Central memory CD4-positive, alpha-beta T cell (primary cell): ENCODE measurements at regions not wholly inside any gene's neighbourhood (a gene's known extent, or its start where the extent isn't known, plus 50 kb on each side); places are given as distances from the start of the nearest gene placed in this dataset.

ENCODE experiments used
- DNase-seq: peaks from one replicate; pipeline ENCODE4 v3.0.0; 2022

DNA sequence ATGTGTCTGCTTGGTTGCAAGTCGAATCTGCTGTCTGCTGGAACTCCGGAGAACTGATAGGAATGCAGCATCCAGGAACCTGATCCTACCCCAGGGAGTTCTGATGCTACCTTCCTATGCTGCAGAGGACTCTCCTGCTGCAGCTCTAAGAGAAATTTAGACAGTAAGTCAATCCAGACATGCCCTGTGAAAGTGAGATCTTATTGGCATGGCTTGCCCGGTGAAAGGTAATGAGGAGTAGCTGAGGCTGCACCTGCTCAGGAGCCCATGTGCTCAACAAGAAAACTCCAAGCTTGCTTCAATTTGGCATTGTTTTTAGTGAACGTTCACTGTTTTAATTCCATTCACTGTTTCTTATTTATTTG is 217.3 kb upstream of the SERP2 start:
- DNase-seq = no peak

- DNase-seq = no peak
These were observed 216.0 kb upstream of the SERP2 start for GRCh38 chr13:44157606-44158005.

- DNase-seq = no peak
These were observed 215.5 kb upstream of the SERP2 start for GRCh38 chr13:44158098-44158521.

- DNase-seq = no peak
These were observed 214.6 kb upstream of the SERP2 start for GRCh38 chr13:44158881-44159632.

DNA sequence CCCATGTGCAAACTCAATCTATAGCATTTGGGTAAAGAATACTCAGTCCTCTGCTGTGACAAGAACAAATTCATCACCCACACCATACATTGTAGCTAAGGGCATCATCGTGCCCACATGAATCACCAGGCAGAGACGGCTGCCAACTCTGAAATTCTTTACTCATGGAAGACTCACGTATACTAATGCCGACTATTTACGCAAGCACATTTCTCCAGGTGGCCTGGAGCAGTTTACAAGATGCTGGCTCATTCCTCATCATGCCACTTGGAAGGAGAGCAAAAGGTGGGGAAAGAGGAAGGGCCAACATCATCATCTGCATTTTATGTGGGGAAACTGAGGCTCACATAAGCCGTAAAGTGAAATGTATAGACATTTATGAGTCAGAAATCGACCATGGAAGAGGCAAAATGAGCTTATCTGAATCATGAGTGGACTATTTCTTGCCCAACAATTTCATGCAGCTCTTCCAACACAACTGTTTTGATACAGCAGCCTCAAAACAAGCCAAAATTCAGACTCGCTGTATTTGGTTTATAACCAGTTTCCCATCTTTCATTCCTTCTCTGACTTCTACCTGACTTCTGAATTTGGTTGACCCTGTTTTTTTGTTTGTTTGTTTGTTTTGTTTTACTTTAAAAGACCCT is 213.9 kb upstream of the SERP2 start:
- DNase-seq = no peak

GRCh38 chr13:44160591-44161191 is 212.9 kb upstream of the SERP2 start:
- no peak for DNase-seq

- no peak for DNase-seq
These were observed 210.5 kb upstream of the SERP2 start for GRCh38 chr13:44163108-44163507.

GRCh38 chr13:44165221-44165888 is 208.3 kb upstream of the SERP2 start:
- DNase-seq = no peak

- DNase-seq = no peak
These were observed 207.6 kb upstream of the SERP2 start for GRCh38 chr13:44165889-44166496.

GRCh38 chr13:44169018-44169911 is 204.4 kb upstream of the SERP2 start:
- DNase-seq = no peak

DNA sequence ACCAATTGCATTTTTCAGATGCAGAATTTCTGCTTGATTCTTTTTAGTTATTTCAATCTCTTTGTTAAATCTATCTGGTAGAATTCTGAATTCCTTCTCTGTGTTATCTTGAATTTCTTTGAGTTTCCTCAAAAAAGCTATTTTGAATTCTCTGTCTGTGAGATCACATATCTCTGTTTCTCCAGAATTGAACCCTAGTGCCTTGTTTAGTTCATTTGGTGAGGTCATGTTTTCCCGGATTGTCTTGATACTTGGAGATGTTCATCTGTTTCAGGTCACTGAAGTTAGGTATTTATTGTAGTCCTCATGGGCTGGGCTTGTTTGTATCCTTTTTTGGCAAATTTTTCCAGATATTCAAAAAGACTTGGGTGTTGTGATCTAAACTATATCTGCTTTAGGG is 202.9 kb upstream of the SERP2 start:
- no peak for DNase-seq

DNA sequence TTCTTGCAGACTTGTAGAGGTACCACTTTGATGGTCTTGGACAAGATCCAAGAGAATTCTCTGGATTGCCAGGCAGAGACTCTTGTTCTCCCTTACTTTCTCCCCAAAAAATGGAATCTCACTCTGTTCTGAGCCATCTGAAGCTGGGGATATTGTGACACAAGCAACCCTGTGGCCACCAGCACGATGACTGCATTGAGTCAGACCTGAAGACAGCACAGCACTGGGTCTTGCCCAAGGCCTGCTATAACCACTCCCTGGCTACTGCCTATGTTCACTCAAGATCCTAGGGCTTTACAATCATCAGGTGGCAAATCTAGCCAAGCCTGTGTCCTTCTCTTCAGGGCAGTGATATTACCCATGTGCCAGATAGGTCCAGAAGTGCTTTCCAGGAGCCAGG is 202.5 kb upstream of the SERP2 start:
- no peak for DNase-seq

- no peak for DNase-seq
These were observed 201.8 kb upstream of the SERP2 start for GRCh38 chr13:44171861-44172260.

DNA sequence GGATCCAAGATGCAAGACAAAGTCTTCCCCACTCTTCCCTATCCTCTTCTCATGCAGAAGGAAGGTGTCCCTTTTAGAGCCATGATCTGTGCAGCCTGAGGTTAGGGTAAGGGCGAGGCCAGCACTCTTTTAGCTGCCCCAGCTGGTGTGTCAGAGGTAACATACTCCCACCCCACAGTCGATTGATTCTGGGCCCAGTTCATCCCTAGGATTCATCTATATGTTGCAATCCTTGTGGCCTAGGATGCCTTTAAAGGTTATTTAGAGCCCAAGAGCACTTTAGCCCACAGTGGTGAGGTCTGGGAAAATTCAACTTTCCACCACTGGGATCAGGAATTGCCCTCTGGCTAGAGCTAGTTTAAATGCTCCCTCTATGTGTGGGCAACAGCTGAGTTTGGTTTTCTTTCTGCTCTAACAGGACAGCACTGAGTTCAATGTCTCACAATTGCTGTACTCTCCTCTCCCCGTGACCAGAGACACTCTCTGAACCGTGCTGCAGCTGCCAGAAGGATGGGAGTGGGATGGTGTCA is 201.3 kb upstream of the SERP2 start:
- no peak for DNase-seq

- DNase-seq = no peak
These were observed 198.7 kb upstream of the SERP2 start for GRCh38 chr13:44174769-44175425.

DNA sequence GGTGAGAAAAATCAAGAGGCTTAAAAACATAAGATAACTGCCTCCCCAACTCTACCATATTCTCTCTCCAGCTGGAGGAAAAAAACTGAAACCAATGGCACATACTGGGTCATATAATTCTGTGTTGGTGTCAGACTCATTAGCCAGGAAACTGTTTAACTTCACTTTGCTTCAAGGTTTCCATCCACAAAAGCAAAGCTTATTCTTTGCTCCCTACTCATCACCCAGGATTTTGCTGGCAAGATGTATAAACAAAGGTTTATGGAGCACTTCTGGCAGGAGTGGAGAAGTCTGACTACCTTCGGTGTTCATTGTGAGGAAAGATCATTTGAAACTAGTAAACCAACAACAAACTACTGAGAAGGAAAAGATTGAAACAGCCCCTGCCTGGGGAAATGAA is 197.5 kb upstream of the SERP2 start:
- no peak for DNase-seq

- no peak for DNase-seq
These were observed 192.6 kb upstream of the SERP2 start for GRCh38 chr13:44180876-44181536.

- no peak for DNase-seq
These were observed 191.7 kb upstream of the SERP2 start for GRCh38 chr13:44181931-44182330.

- DNase-seq = no peak
These were observed 188.9 kb upstream of the SERP2 start for GRCh38 chr13:44184740-44185139.

DNA sequence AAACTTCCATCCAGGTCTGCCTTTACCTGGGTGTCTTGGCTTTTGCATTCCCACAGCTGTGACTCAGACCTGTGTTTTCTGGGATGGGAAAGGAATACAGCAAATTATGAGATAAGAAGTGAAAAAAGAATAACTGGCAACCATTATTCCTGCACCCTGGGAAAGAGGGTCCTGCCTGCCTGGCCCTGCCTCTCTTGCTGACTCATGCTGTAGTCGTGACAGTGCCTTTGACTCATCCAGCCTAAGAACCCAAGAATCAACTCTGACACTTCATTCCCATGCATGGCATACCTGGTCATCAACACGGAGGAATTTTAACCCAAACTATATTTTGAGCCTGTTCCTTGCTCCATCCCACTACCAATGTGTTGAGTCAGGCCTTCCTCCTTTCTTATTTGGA is 185.4 kb upstream of the SERP2 start:
- DNase-seq = no peak

DNA sequence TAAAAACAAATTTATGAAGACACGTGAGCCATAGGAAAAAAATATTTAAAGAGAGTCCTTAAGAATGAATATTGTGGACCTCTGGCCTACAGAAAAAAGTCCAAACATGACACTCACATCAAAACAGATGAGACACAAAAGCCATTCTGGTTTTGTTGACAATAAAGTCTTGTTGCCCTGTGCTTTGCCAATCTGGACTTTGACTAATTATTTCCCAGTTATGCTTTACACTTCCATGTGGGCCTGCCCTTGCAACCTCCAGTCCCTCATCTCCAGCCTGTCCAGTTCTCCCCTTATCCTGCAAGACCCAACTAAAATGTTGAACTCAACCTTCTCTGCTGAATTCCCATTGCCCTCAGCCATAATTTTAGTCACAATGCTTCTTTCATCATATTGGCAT is 184.5 kb upstream of the SERP2 start:
- no peak for DNase-seq
